ENCODE measurements at regions not wholly inside any gene's neighbourhood (a gene's known extent, or its start where the extent isn't known, plus 50 kb on each side); places are given as distances from the start of the nearest gene placed in this dataset.

GRCh38 chr3:69588170-69588569 lies 151.1 kb upstream of the MITF start:
- no peak overlapping the region for H3K27ac ChIP-seq
- TF ChIP-seq CTCF (IDR thresholded peaks at IDR 0.05) (no peak), ZFX (IDR thresholded peaks at IDR 0.05; ENCODE audit: borderline replicate concordance) (no peak)

DNA sequence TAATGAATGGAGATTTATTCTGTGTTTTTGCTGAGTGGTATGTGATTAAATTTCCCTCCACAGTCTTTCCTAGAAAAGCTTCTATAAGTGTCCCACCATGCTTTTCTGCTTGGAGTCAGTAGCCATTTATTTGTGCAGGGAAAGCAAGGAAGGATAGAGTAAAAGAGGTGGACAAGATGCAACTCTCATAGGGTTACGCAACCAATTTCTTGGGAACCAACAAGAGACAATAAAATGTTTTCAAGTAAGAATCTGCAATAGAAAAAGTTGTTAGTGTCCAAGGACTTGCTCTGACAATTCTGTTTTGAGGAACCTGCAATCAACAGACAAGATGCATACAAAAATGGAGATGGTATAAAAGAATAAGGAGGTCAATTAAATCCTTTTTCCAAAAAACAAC lies 153.8 kb upstream of the MITF start:
- H3K27ac ChIP-seq = no peak overlapping the region
- TF ChIP-seq CTCF (IDR thresholded peaks at IDR 0.05) = no peak
- TF ChIP-seq ZFX (IDR thresholded peaks at IDR 0.05; ENCODE audit: borderline replicate concordance) = no peak

DNA sequence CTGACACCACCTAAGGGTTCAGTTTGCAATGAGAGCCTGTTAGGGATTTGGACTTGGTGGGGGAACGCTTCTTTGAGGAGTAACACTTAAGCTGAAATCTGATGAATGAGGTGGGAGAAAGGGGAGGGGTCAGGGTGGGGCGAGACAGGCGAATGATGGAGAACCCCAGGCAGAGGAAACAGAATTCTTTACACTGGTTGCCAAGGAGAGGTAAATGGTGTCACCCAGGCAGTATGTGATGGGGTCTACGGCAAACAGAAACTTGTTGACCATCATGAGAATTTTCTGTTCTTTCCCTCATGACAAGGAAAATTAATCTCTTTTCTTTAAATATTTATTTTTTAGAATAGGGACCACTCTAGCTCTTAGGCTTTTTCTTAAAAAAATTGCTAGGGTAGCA lies 157.2 kb upstream of the MITF start:
- TF ChIP-seq ZFX (IDR thresholded peaks at IDR 0.05; ENCODE audit: borderline replicate concordance) = no peak
- no peak for TF ChIP-seq CTCF (IDR thresholded peaks at IDR 0.05)
- H3K27ac ChIP-seq = no peak overlapping the region

DNA sequence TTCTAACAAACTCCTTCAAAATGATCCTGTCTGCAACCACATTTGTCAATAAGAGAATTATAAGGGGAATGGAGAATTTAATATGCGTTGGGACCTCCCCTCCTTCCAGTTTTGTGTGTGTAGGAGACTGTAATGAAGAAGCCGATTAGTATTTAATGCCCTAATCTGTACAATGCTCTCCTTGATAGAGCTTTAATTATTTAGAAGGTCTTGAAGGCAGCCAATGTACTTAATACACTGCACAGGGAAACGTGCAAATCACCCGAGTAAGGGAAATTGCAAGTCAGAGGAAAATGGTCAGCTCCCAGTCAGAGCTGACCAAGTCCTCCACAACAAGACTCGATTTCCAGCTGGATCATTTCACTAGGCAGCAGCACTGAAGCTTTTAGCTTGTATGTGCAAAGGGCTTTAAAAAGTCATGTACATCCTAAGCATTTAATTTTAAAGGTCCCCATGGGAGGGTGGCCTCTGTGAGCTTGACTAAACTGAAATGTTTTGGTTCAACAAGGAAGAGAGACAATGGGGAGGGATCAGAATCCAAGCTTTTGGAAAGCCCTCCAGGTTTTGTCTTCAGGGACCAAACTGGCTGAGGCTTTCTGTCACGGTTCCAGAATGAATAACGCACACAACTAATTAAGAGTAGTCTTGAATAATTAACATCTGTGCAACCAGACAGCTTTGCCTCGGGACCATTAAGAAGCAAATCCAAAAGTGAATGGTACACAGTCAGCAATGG lies 159.8 kb upstream of the MITF start:
- H3K27ac ChIP-seq = no peak overlapping the region
- TF ChIP-seq CTCF (IDR thresholded peaks at IDR 0.05) (no peak), ZFX (IDR thresholded peaks at IDR 0.05; ENCODE audit: borderline replicate concordance) (no peak)

GRCh38 chr3:69569520-69569919 lies 169.7 kb upstream of the MITF start:
- H3K27ac ChIP-seq = no peak overlapping the region
- no peak for TF ChIP-seq CTCF (IDR thresholded peaks at IDR 0.05)
- TF ChIP-seq ZFX (IDR thresholded peaks at IDR 0.05; ENCODE audit: borderline replicate concordance) = no peak

GRCh38 chr3:69568951-69569350 lies 170.3 kb upstream of the MITF start:
- TF ChIP-seq ZFX (IDR thresholded peaks at IDR 0.05; ENCODE audit: borderline replicate concordance) (no peak), CTCF (IDR thresholded peaks at IDR 0.05) (no peak)
- no peak overlapping the region for H3K27ac ChIP-seq

DNA sequence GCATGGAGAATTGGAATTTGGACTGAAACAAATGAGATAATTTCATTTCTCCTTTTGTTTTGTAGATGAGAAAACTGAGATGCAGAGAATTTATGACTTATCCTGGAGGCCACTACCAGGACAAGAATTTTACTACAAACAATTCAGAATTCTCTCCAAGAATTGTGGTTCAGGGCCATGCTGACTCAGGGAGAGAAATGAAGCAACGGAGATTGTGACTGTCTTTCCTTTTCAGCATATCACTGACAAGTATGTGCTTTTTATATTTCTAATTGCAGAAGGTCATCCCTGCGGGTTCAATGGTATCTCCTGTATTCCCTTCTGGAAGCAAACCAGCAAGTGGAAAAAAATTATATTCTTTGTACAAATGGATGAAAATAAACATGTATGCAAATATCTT lies 170.8 kb upstream of the MITF start:
- TF ChIP-seq ZFX (IDR thresholded peaks at IDR 0.05; ENCODE audit: borderline replicate concordance) (no peak), CTCF (IDR thresholded peaks at IDR 0.05) (no peak)
- no peak overlapping the region for H3K27ac ChIP-seq

Measured in 22Rv1 (cell line).